ENCODE measurements at regions not wholly inside any gene's neighbourhood (a gene's known extent, or its start where the extent isn't known, plus 50 kb on each side); places are given as distances from the start of the nearest gene placed in this dataset.

DNA sequence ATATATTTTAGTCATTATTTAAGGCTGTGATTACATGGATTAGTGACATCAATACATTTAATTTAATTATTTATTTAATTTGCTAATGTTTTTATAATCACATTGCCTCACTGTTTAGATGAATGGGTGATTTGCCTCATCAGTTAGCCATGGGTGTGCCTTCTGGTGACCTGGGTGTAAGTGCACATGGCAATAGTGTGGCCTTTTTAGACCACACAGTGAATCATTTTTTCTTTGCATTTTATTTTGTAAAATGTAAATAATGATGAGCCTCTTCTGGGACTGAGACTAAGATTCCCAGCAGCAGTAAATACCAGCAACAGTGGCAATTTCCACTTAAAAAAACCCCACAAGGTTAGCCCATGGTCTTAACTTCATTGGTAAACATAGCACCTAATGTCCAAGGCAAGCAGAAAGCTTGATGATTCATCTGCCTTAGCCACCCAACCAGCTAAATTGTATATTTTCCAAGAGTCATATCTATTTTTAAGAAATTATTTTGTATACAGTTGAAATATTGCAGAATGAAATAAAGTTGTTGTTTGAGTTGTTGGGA, 235.9 kb upstream of the NOVA1 start:
- H4K20me1 ChIP-seq (ENCODE audit: low read depth, low read length), result no peaks in the 10 kb centered on the region
- H3K9ac ChIP-seq (ENCODE audit: low read length), result no peak overlapping the region
- TF ChIP-seq, protein P1, sequence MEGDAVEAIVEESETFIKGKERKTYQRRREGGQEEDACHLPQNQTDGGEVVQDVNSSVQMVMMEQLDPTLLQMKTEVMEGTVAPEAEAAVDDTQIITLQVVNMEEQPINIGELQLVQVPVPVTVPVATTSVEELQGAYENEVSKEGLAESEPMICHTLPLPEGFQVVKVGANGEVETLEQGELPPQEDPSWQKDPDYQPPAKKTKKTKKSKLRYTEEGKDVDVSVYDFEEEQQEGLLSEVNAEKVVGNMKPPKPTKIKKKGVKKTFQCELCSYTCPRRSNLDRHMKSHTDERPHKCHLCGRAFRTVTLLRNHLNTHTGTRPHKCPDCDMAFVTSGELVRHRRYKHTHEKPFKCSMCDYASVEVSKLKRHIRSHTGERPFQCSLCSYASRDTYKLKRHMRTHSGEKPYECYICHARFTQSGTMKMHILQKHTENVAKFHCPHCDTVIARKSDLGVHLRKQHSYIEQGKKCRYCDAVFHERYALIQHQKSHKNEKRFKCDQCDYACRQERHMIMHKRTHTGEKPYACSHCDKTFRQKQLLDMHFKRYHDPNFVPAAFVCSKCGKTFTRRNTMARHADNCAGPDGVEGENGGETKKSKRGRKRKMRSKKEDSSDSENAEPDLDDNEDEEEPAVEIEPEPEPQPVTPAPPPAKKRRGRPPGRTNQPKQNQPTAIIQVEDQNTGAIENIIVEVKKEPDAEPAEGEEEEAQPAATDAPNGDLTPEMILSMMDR (IDR thresholded peaks at IDR 0.05; ENCODE audit: insufficient read depth, low read length, poor library complexity, severe bottlenecking), result no peak
- TF ChIP-seq EZH2phosphoT487 (conservative IDR thresholded peaks at IDR 0.05; ENCODE audit: low read length), result no peak
- no peaks in the 10 kb centered on the region for H3K27me3 ChIP-seq (ENCODE audit: low read length)
- H2AFZ ChIP-seq (ENCODE audit: low read depth, low read length, severe bottlenecking), result no peak overlapping the region
- no peak overlapping the region for H3K4me3 ChIP-seq (ENCODE audit: insufficient read depth, low read length, poor library complexity, severe bottlenecking)
- H3F3A ChIP-seq (ENCODE audit: insufficient read depth), result no peaks in the 10 kb centered on the region
- no peaks in the 10 kb centered on the region for H3K79me2 ChIP-seq (ENCODE audit: insufficient read depth, low read length)
- H3K9me2 ChIP-seq (replicated peaks; ENCODE audit: insufficient read depth, low read length), result no peaks in the 10 kb centered on the region
- H3K36me3 ChIP-seq (ENCODE audit: low read length), result no peaks in the 10 kb centered on the region
- H3K27ac ChIP-seq (ENCODE audit: low read depth, low read length), result no peak overlapping the region
- no peak overlapping the region for H3K4me2 ChIP-seq (ENCODE audit: low read depth, low read length, poor library complexity, severe bottlenecking)
- H3K9me3 ChIP-seq (ENCODE audit: insufficient read depth, low read length), result no peaks in the 10 kb centered on the region

DNA sequence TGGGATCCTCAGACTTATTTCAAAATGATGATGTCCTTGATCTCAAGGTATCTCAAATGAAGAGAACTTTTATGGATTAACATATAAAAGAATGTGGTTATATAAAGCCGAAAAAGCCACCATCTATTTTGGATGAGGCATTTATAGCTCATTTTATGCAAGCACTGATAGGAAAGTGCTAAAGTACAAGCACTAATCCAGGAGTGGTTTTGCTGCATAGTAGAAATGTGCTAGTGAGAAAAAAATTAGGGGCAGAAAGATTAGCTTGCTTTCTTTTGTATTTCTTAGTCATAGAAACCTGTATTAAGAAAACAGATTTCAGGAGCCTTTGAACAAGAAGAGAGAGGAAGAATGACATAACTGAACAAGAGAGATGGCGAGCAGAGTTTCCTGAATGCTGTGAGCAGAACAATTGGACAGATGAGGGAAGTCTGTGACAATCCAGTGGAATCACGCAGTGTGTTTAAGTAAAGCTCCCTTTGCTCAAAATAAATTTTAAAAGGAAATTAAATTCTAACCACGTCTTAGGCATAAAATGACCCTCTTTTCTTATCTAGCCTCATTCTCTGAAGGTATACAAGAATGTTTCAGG, 238.2 kb upstream of the NOVA1 start:
- Histone ChIP-seq H3K27ac (ENCODE audit: low read depth, low read length) (no peak overlapping the region), H3K4me3 (ENCODE audit: insufficient read depth, low read length, poor library complexity, severe bottlenecking) (no peak overlapping the region), H3K9me2 (replicated peaks; ENCODE audit: insufficient read depth, low read length) (no peaks in the 10 kb centered on the region), H4K20me1 (ENCODE audit: low read depth, low read length) (no peaks in the 10 kb centered on the region), H3K9me3 (ENCODE audit: insufficient read depth, low read length) (peaks cover 5% of the 10 kb centered on the region; the same call in 1 of the 2 replicates), H3K27me3 (ENCODE audit: low read length) (no peaks in the 10 kb centered on the region), H3F3A (ENCODE audit: insufficient read depth) (no peaks in the 10 kb centered on the region), H3K4me2 (ENCODE audit: low read depth, low read length, poor library complexity, severe bottlenecking) (no peak overlapping the region), H3K79me2 (ENCODE audit: insufficient read depth, low read length) (no peaks in the 10 kb centered on the region), H2AFZ (ENCODE audit: low read depth, low read length, severe bottlenecking) (no peak overlapping the region), H3K36me3 (ENCODE audit: low read length) (no peaks in the 10 kb centered on the region), H3K9ac (ENCODE audit: low read length) (no peak overlapping the region)
- TF ChIP-seq, protein P1 (IDR thresholded peaks at IDR 0.05; ENCODE audit: insufficient read depth, low read length, poor library complexity, severe bottlenecking), result no peak
- no peak for TF ChIP-seq EZH2phosphoT487 (conservative IDR thresholded peaks at IDR 0.05; ENCODE audit: low read length)

DNA sequence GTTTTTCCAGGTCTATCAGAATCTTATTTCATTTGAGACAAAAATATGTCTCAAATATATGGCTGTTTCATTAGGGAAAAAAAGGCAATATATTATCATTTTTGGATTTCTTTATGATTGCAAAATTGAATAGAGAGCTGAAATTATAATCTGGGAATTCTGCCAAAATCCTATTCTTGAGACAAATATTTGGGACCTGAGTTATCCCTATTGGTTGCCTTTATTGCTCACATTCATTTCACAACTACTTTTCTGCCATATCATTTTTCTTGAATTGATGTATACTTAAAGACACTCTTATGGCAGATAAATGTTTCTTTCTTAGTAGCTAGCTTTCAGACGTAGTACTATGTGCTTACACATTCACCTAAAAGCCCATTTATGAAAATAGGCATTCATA, 241.6 kb upstream of the NOVA1 start:
- H3K79me2 ChIP-seq (ENCODE audit: insufficient read depth, low read length), result no peaks in the 10 kb centered on the region
- no peaks in the 10 kb centered on the region for H3K36me3 ChIP-seq (ENCODE audit: low read length)
- no peaks in the 10 kb centered on the region for H3F3A ChIP-seq (ENCODE audit: insufficient read depth)
- TF ChIP-seq, protein P1 (IDR thresholded peaks at IDR 0.05; ENCODE audit: insufficient read depth, low read length, poor library complexity, severe bottlenecking), result no peak
- no peak for TF ChIP-seq EZH2phosphoT487 (conservative IDR thresholded peaks at IDR 0.05; ENCODE audit: low read length)
- no peaks in the 10 kb centered on the region for H3K27me3 ChIP-seq (ENCODE audit: low read length)
- no peak overlapping the region for H3K9ac ChIP-seq (ENCODE audit: low read length)
- H4K20me1 ChIP-seq (ENCODE audit: low read depth, low read length), result no peaks in the 10 kb centered on the region
- H3K4me3 ChIP-seq (ENCODE audit: insufficient read depth, low read length, poor library complexity, severe bottlenecking), result no peak overlapping the region
- no peak overlapping the region for H2AFZ ChIP-seq (ENCODE audit: low read depth, low read length, severe bottlenecking)
- H3K9me2 ChIP-seq (replicated peaks; ENCODE audit: insufficient read depth, low read length), result no peaks in the 10 kb centered on the region
- H3K9me3 ChIP-seq (ENCODE audit: insufficient read depth, low read length), result peaks cover 5% of the 10 kb centered on the region; the same call in 1 of the 2 replicates
- H3K4me2 ChIP-seq (ENCODE audit: low read depth, low read length, poor library complexity, severe bottlenecking), result no peak overlapping the region
- H3K27ac ChIP-seq (ENCODE audit: low read depth, low read length), result no peak overlapping the region

Data from SU-DHL-6 (cell line).